GM20000 (cell line): ENCODE measurements at regions not wholly inside any gene's neighbourhood (a gene's known extent, or its start where the extent isn't known, plus 50 kb on each side); places are given as distances from the start of the nearest gene placed in this dataset.

ENCODE experiments used
- DNase-seq: peaks from one replicate; pipeline ENCODE4 v3.0.0; 2012; ENCODE audit warnings: low spot score
- TF ChIP-seq, protein P1 (sequence below): IDR thresholded peaks from 2 replicates; pipeline ENCODE4 v1.5.1; 2012; ENCODE audit warnings: mild to moderate bottlenecking, control low read depth; ENCODE audit errors: extremely low read depth, missing control alignments

DNA sequence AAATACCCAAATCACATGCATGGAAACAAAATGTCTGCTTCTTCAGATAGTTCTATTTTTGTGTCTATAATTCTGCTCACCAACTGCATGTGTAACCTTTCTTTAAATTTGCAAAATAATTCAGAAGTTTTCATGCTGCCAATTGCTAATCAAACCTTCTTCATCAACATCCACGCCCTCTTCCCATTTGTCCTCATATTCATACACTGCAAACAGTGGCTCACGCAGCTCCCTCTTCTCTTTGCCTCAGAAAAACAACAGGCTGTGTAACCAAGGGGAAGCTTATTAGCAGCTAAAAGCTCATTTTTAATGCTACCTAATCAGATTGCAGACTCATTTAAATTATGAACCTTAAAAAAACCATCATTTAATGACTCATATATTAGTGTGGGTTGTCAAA, 555.0 kb upstream of the EPHA7 start:
- TF ChIP-seq, protein P1, sequence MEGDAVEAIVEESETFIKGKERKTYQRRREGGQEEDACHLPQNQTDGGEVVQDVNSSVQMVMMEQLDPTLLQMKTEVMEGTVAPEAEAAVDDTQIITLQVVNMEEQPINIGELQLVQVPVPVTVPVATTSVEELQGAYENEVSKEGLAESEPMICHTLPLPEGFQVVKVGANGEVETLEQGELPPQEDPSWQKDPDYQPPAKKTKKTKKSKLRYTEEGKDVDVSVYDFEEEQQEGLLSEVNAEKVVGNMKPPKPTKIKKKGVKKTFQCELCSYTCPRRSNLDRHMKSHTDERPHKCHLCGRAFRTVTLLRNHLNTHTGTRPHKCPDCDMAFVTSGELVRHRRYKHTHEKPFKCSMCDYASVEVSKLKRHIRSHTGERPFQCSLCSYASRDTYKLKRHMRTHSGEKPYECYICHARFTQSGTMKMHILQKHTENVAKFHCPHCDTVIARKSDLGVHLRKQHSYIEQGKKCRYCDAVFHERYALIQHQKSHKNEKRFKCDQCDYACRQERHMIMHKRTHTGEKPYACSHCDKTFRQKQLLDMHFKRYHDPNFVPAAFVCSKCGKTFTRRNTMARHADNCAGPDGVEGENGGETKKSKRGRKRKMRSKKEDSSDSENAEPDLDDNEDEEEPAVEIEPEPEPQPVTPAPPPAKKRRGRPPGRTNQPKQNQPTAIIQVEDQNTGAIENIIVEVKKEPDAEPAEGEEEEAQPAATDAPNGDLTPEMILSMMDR = no peak
- no peak for DNase-seq

DNA sequence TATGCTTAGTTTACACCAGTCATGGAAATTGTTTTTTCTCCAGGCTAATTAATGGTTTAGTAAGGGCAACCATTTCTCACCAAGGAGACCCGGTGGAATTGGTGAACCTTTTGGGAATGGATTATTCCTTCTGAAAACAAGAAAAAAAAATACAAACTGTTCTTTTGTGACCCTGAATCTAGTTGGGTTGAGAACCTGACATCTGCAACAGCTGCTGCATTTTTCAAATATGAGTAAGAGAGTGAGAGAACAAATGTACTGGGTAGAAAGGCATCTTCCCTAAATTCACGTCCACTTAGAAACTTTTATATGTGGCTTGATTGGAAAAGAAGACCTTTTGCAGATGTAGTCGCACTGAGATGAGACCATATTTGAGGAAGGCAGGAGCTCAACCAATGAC, 553.4 kb upstream of the EPHA7 start:
- TF ChIP-seq, protein P1 = no peak

DNA sequence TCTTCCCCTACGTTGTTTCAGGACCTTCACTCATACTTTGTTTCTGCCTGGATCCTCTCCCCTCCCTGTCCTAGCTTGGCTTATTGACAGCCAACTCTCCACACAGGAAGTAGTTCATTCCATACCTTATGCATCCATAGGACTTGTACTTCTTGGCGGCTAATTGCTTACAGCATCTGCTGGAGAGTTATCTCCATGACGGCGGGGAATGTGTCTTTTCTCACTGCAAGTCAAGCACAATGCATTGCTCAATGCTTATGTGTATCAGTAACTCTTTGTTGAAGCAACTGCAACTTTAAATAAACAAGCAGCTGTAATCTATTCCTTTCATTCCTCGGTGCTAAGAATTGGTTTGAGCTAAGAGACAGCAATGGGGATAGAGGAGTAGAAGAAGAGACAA, 551.3 kb upstream of the EPHA7 start:
- TF ChIP-seq, protein P1 = no peak
- DNase-seq = no peak

More for the DNA sequence above, 553.4 kb upstream of the EPHA7 start:
- DNase-seq = no peak

- DNase-seq = no peak
- TF ChIP-seq, protein P1 = no peak
Observed at GRCh38 chr6:93968126-93968525, 548.8 kb upstream of the EPHA7 start.

- DNase-seq = no peak
- TF ChIP-seq, protein P1 = no peak
Observed at GRCh38 chr6:93964926-93965325, 545.6 kb upstream of the EPHA7 start.

- DNase-seq = no peak
- TF ChIP-seq, protein P1 = no peak
Observed at GRCh38 chr6:93964321-93964720, 545.0 kb upstream of the EPHA7 start.

DNA sequence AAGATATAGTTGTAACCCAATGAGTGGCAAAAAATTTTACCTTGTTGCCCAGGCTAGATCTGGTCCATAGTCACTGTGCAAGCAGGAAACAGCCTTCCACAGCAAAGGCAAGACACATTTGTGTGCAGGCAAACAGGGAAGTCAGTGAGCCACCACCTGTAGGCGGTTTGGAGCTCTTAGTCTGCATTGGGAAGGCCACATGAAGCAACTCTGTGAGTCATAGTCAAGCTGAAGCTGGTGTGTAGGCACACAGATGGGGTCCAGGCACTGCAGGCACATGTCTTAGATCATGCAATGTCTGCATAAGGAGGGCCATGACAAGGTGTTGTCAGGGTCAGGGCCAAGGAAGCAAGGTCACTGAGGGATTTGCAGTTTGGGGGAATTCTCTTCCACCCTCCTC, 543.2 kb upstream of the EPHA7 start:
- no peak for DNase-seq
- TF ChIP-seq, protein P1 = no peak

DNA sequence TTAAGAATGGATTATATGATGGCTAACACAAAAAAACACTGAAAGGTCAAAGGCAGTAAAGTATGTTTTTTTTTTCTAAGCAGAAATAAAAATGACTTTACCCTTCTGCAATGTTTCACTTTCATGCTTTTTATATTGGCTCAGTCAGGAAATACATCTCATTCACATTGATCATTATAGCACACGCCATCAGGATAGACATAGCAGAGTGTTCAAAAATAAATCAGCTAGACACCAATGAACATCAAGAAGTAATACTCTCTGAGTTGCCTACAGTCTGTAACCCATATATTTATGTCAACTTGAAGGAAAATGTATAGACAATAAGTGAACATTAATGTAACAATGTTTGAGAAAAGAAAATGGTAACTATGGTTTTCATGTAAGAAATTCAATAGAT, 535.2 kb upstream of the EPHA7 start:
- no peak for DNase-seq
- TF ChIP-seq, protein P1 = no peak
